ENCODE measurements at regions not wholly inside any gene's neighbourhood (a gene's known extent, or its start where the extent isn't known, plus 50 kb on each side); places are given as distances from the start of the nearest gene placed in this dataset.

GRCh38 chr13:21849323-21849722, 178.4 kb downstream of the FGF9 start:
- TF ChIP-seq POLR2A (IDR thresholded peaks at IDR 0.05; ENCODE audit: low read length), result no peak
- TF ChIP-seq GATA1 (IDR thresholded peaks at IDR 0.05; ENCODE audit: low read depth, low read length), result no peak
